ENCODE measurements at regions not wholly inside any gene's neighbourhood (a gene's known extent, or its start where the extent isn't known, plus 50 kb on each side); places are given as distances from the start of the nearest gene placed in this dataset.

DNA sequence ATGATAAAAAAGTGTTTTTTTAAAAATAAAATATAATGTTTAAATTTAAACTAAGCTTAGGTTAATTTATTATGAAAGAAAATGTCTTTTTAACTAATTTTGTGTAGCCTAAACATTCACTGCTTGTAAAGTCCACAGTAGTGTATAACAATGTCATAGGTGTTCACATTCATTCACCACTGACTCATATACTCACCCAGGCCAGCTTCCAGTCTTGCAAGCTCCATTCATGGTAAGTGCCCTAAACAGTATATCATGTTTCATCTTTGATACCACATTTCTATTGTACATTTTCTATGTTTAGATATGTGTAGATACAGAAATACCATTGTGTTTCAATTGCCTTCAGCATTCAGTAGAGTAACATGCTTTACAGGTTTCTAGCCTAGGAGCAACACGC, 530.3 kb downstream of the EPHA5 start:
- CTCF ChIA-PET, result no interaction called here
- Histone ChIP-seq H3K36me3 (ENCODE audit: control insufficient read depth in 4 of 4, insufficient read depth in 4 of 4, low read length in 3 of 4) (no peaks in the 10 kb centered on the region), H3K9me3 (ENCODE audit: control extremely low read depth in 1 of 5, control insufficient read depth in 4 of 5, insufficient read depth in 2 of 5, low read depth in 1 of 5, low read length in 4 of 5) (peaks cover 0 to 6% (median 0%) of the 10 kb centered on the region in 5 experiments), H3K27me3 (replicated peaks in 2 of 5; ENCODE audit: control insufficient read depth in 4 of 5, insufficient read depth in 5 of 5, low read length in 4 of 5) (no peaks in the 10 kb centered on the region), H3K4me3 (ENCODE audit: control insufficient read depth in 1 of 7, extremely low read depth in 1 of 7, insufficient read depth in 4 of 7, low read depth in 2 of 7, low read length in 6 of 7) (no peak overlapping the region), H3K27ac (ENCODE audit: insufficient read depth in 1 of 2, low read depth in 1 of 2, low read length in 2 of 2, poor library complexity in 1 of 2, severe bottlenecking in 2 of 2) (no peak overlapping the region), H3K4me1 (ENCODE audit: control extremely low read depth in 1 of 4, control insufficient read depth in 4 of 4, insufficient read depth in 4 of 4, low read length in 3 of 4) (no peaks in the 10 kb centered on the region)
- no CpG with 5 or more reads among the region's 1 CpG for WGBS (ENCODE audit: insufficient coverage)
- POLR2A ChIA-PET, result no interaction called here
- DNase-seq, result no peak

GRCh38 chr4:65126200-65126599, 544.1 kb downstream of the EPHA5 start:
- ChIA-PET CTCF (no interaction called here), POLR2A (no interaction called here)
- no peaks in the 10 kb centered on the region for H3K9me3 ChIP-seq (ENCODE audit: control extremely low read depth in 1 of 5, control insufficient read depth in 4 of 5, insufficient read depth in 2 of 5, low read depth in 1 of 5, low read length in 4 of 5)
- H3K4me1 ChIP-seq (ENCODE audit: control extremely low read depth in 1 of 4, control insufficient read depth in 4 of 4, insufficient read depth in 4 of 4, low read length in 3 of 4), result no peaks in the 10 kb centered on the region
- H3K27me3 ChIP-seq (replicated peaks in 2 of 5; ENCODE audit: control insufficient read depth in 4 of 5, insufficient read depth in 5 of 5, low read length in 4 of 5), result no peaks in the 10 kb centered on the region
- no peak for DNase-seq
- H3K36me3 ChIP-seq (ENCODE audit: control insufficient read depth in 4 of 4, insufficient read depth in 4 of 4, low read length in 3 of 4), result no peaks in the 10 kb centered on the region
- H3K4me3 ChIP-seq (ENCODE audit: control insufficient read depth in 1 of 7, extremely low read depth in 1 of 7, insufficient read depth in 4 of 7, low read depth in 2 of 7, low read length in 6 of 7), result no peak overlapping the region
- H3K27ac ChIP-seq (ENCODE audit: insufficient read depth in 1 of 2, low read depth in 1 of 2, low read length in 2 of 2, poor library complexity in 1 of 2, severe bottlenecking in 2 of 2), result no peak overlapping the region
- 80% methylated on average over 1 of the region's 2 CpGs for WGBS (ENCODE audit: insufficient coverage)

- H3K4me1 ChIP-seq (ENCODE audit: control extremely low read depth in 1 of 4, control insufficient read depth in 4 of 4, insufficient read depth in 4 of 4, low read length in 3 of 4), result no peaks in the 10 kb centered on the region
- ChIA-PET CTCF (no interaction called here), POLR2A (no interaction called here)
- no peak overlapping the region for H3K27ac ChIP-seq (ENCODE audit: insufficient read depth in 1 of 2, low read depth in 1 of 2, low read length in 2 of 2, poor library complexity in 1 of 2, severe bottlenecking in 2 of 2)
- WGBS (ENCODE audit: insufficient coverage), result no CpG with 5 or more reads among the region's 1 CpG
- H3K4me3 ChIP-seq (ENCODE audit: control insufficient read depth in 1 of 7, extremely low read depth in 1 of 7, insufficient read depth in 4 of 7, low read depth in 2 of 7, low read length in 6 of 7), result no peak overlapping the region
- no peak for DNase-seq
- no peaks in the 10 kb centered on the region for H3K36me3 ChIP-seq (ENCODE audit: control insufficient read depth in 4 of 4, insufficient read depth in 4 of 4, low read length in 3 of 4)
- H3K27me3 ChIP-seq (replicated peaks in 2 of 5; ENCODE audit: control insufficient read depth in 4 of 5, insufficient read depth in 5 of 5, low read length in 4 of 5), result no peaks in the 10 kb centered on the region
- no peaks in the 10 kb centered on the region for H3K9me3 ChIP-seq (ENCODE audit: control extremely low read depth in 1 of 5, control insufficient read depth in 4 of 5, insufficient read depth in 2 of 5, low read depth in 1 of 5, low read length in 4 of 5)
Measured at GRCh38 chr4:65120287-65120686, 550.0 kb downstream of the EPHA5 start.

- Histone ChIP-seq H3K36me3 (ENCODE audit: control insufficient read depth in 4 of 4, insufficient read depth in 4 of 4, low read length in 3 of 4) (no peaks in the 10 kb centered on the region), H3K27ac (ENCODE audit: insufficient read depth in 1 of 2, low read depth in 1 of 2, low read length in 2 of 2, poor library complexity in 1 of 2, severe bottlenecking in 2 of 2) (no peak overlapping the region), H3K4me1 (ENCODE audit: control extremely low read depth in 1 of 4, control insufficient read depth in 4 of 4, insufficient read depth in 4 of 4, low read length in 3 of 4) (no peaks in the 10 kb centered on the region), H3K9me3 (ENCODE audit: control extremely low read depth in 1 of 5, control insufficient read depth in 4 of 5, insufficient read depth in 2 of 5, low read depth in 1 of 5, low read length in 4 of 5) (no peaks in the 10 kb centered on the region), H3K27me3 (replicated peaks in 2 of 5; ENCODE audit: control insufficient read depth in 4 of 5, insufficient read depth in 5 of 5, low read length in 4 of 5) (no peaks in the 10 kb centered on the region), H3K4me3 (ENCODE audit: control insufficient read depth in 1 of 7, extremely low read depth in 1 of 7, insufficient read depth in 4 of 7, low read depth in 2 of 7, low read length in 6 of 7) (no peak overlapping the region)
- ChIA-PET CTCF (no interaction called here), POLR2A (no interaction called here)
- DNase-seq, result no peak
- 100% methylated on average over 2 of the region's 2 CpGs for WGBS (ENCODE audit: insufficient coverage)
Measured at GRCh38 chr4:65102419-65102818, 567.9 kb downstream of the EPHA5 start.

DNA sequence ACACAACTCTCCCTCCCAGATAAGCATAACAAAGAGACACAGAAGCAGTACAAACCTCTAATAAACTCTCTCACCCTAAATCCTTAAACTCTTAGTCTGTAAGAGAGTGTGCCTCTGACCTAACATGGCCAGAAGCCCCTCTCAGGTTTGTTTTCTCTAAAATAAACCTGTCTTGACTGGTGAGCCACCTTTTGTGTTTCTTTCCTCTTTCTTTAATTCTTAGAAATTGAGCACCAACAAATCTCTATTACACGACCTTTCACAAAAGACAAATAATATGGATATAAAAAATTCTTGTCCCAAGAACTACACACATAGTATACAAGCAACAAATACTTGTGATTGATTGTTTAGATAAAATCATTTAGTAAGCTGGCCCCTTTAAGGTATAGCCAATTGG, 573.7 kb downstream of the EPHA5 start:
- no peak overlapping the region for H3K4me3 ChIP-seq (ENCODE audit: control insufficient read depth in 1 of 7, extremely low read depth in 1 of 7, insufficient read depth in 4 of 7, low read depth in 2 of 7, low read length in 6 of 7)
- H3K4me1 ChIP-seq (ENCODE audit: control extremely low read depth in 1 of 4, control insufficient read depth in 4 of 4, insufficient read depth in 4 of 4, low read length in 3 of 4), result no peaks in the 10 kb centered on the region
- no CpG with 5 or more reads among the region's 1 CpG for WGBS (ENCODE audit: insufficient coverage)
- no peaks in the 10 kb centered on the region for H3K36me3 ChIP-seq (ENCODE audit: control insufficient read depth in 4 of 4, insufficient read depth in 4 of 4, low read length in 3 of 4)
- POLR2A ChIA-PET, result no interaction called here
- CTCF ChIA-PET, result no interaction called here
- no peak overlapping the region for H3K27ac ChIP-seq (ENCODE audit: insufficient read depth in 1 of 2, low read depth in 1 of 2, low read length in 2 of 2, poor library complexity in 1 of 2, severe bottlenecking in 2 of 2)
- H3K9me3 ChIP-seq (ENCODE audit: control extremely low read depth in 1 of 5, control insufficient read depth in 4 of 5, insufficient read depth in 2 of 5, low read depth in 1 of 5, low read length in 4 of 5), result no peaks in the 10 kb centered on the region
- DNase-seq, result no peak
- no peaks in the 10 kb centered on the region for H3K27me3 ChIP-seq (replicated peaks in 2 of 5; ENCODE audit: control insufficient read depth in 4 of 5, insufficient read depth in 5 of 5, low read length in 4 of 5)

- H3K9me3 ChIP-seq (ENCODE audit: control extremely low read depth in 1 of 5, control insufficient read depth in 4 of 5, insufficient read depth in 2 of 5, low read depth in 1 of 5, low read length in 4 of 5), result no peaks in the 10 kb centered on the region
- H3K36me3 ChIP-seq (ENCODE audit: control insufficient read depth in 4 of 4, insufficient read depth in 4 of 4, low read length in 3 of 4), result no peaks in the 10 kb centered on the region
- no peaks in the 10 kb centered on the region for H3K27me3 ChIP-seq (replicated peaks in 2 of 5; ENCODE audit: control insufficient read depth in 4 of 5, insufficient read depth in 5 of 5, low read length in 4 of 5)
- POLR2A ChIA-PET, result no interaction called here
- H3K4me1 ChIP-seq (ENCODE audit: control extremely low read depth in 1 of 4, control insufficient read depth in 4 of 4, insufficient read depth in 4 of 4, low read length in 3 of 4), result no peaks in the 10 kb centered on the region
- CTCF ChIA-PET, result interaction anchor here (2.0 kb wide), 1 partner anchor 14 kb away, joined by 4 read pairs; no protein-coding TSS in a partner anchor
- no peak overlapping the region for H3K27ac ChIP-seq (ENCODE audit: insufficient read depth in 1 of 2, low read depth in 1 of 2, low read length in 2 of 2, poor library complexity in 1 of 2, severe bottlenecking in 2 of 2)
- no peak overlapping the region for H3K4me3 ChIP-seq (ENCODE audit: control insufficient read depth in 1 of 7, extremely low read depth in 1 of 7, insufficient read depth in 4 of 7, low read depth in 2 of 7, low read length in 6 of 7)
- DNase-seq, result no peak
Measured at GRCh38 chr4:65089666-65090065, 580.6 kb downstream of the EPHA5 start.

- no peaks in the 10 kb centered on the region for H3K36me3 ChIP-seq (ENCODE audit: control insufficient read depth in 4 of 4, insufficient read depth in 4 of 4, low read length in 3 of 4)
- no peak for DNase-seq
- H3K9me3 ChIP-seq (ENCODE audit: control extremely low read depth in 1 of 5, control insufficient read depth in 4 of 5, insufficient read depth in 2 of 5, low read depth in 1 of 5, low read length in 4 of 5), result peaks cover 0 to 3% (median 0%) of the 10 kb centered on the region in 5 experiments
- H3K4me1 ChIP-seq (ENCODE audit: control extremely low read depth in 1 of 4, control insufficient read depth in 4 of 4, insufficient read depth in 4 of 4, low read length in 3 of 4), result no peaks in the 10 kb centered on the region
- no peak overlapping the region for H3K4me3 ChIP-seq (ENCODE audit: control insufficient read depth in 1 of 7, extremely low read depth in 1 of 7, insufficient read depth in 4 of 7, low read depth in 2 of 7, low read length in 6 of 7)
- H3K27ac ChIP-seq (ENCODE audit: insufficient read depth in 1 of 2, low read depth in 1 of 2, low read length in 2 of 2, poor library complexity in 1 of 2, severe bottlenecking in 2 of 2), result no peak overlapping the region
- ChIA-PET POLR2A (no interaction called here), CTCF (no interaction called here)
- 81% methylated on average over 3 of the region's 3 CpGs for WGBS (ENCODE audit: insufficient coverage)
- no peaks in the 10 kb centered on the region for H3K27me3 ChIP-seq (replicated peaks in 2 of 5; ENCODE audit: control insufficient read depth in 4 of 5, insufficient read depth in 5 of 5, low read length in 4 of 5)
Measured at GRCh38 chr4:65083076-65083475, 587.2 kb downstream of the EPHA5 start.

Data from common myeloid progenitor, CD34-positive (primary cell).